DOHH2 (cell line): ENCODE measurements at regions not wholly inside any gene's neighbourhood (a gene's known extent, or its start where the extent isn't known, plus 50 kb on each side); places are given as distances from the start of the nearest gene placed in this dataset.

ENCODE experiments used
- CTCF ChIP-seq: fragments of 200-600 bp; sonication (generic); IDR thresholded peaks from one replicate; pipeline ENCODE4 v1.5.1; 2014; ENCODE audit warnings: antibody characterized with exemption, mild to moderate bottlenecking, low read depth, low read length; ENCODE audit not compliant: poor library complexity, severe bottlenecking
- EZH2phosphoT487 ChIP-seq: fragments of 200-600 bp; sonication (generic); IDR thresholded peaks from 2 replicates; pipeline ENCODE4 v1.6.1; 2017; ENCODE audit warnings: borderline replicate concordance, mild to moderate bottlenecking, antibody characterized with exemption, low read length, moderate library complexity, mixed read lengths

- no peak for TF ChIP-seq CTCF
- no peak for TF ChIP-seq EZH2phosphoT487
Measured at GRCh38 chr10:58967551-58968388, 208.7 kb upstream of the PHYHIPL start.
